AG09319 (cell line): ENCODE measurements at regions not wholly inside any gene's neighbourhood (a gene's known extent, or its start where the extent isn't known, plus 50 kb on each side); places are given as distances from the start of the nearest gene placed in this dataset.
A peak's percentile ranks its signal among the peaks of the same experiment; 100 is the strongest.

ENCODE experiments used
- DNase-seq: peaks from one replicate; pipeline ENCODE4 v3.0.0-alpha.2; 2010; ENCODE audit warnings: low read depth; ENCODE audit errors: extremely low read depth
- TF ChIP-seq, protein P1 (sequence below): IDR thresholded peaks from 2 replicates; pipeline ENCODE4 v1.5.1; 2011; ENCODE audit warnings: low read depth, mild to moderate bottlenecking, inconsistent platforms, low read length, moderate library complexity

DNA sequence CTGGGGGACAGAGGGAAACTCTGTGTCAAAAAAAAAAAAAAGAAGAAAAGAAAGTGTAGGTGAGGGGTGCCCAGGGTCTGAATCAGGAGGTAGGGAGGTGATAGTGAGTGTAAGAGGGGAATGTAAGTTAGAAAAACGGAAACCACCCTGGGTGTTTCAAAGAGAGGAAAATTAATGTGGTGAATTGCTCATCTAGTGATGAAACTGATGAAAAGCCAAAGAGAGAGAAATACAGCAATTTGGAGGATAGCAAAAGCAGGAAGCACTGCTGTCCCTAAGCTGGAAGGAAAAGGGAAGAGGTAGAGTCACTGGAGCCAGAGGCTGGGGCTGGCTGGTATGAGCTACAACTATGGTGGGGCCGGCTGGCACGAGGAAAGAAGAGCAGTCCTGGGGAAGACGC lies 85.0 kb upstream of the CEP85L start:
- no peak for DNase-seq
- TF ChIP-seq, protein P1, sequence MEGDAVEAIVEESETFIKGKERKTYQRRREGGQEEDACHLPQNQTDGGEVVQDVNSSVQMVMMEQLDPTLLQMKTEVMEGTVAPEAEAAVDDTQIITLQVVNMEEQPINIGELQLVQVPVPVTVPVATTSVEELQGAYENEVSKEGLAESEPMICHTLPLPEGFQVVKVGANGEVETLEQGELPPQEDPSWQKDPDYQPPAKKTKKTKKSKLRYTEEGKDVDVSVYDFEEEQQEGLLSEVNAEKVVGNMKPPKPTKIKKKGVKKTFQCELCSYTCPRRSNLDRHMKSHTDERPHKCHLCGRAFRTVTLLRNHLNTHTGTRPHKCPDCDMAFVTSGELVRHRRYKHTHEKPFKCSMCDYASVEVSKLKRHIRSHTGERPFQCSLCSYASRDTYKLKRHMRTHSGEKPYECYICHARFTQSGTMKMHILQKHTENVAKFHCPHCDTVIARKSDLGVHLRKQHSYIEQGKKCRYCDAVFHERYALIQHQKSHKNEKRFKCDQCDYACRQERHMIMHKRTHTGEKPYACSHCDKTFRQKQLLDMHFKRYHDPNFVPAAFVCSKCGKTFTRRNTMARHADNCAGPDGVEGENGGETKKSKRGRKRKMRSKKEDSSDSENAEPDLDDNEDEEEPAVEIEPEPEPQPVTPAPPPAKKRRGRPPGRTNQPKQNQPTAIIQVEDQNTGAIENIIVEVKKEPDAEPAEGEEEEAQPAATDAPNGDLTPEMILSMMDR: no peak

DNA sequence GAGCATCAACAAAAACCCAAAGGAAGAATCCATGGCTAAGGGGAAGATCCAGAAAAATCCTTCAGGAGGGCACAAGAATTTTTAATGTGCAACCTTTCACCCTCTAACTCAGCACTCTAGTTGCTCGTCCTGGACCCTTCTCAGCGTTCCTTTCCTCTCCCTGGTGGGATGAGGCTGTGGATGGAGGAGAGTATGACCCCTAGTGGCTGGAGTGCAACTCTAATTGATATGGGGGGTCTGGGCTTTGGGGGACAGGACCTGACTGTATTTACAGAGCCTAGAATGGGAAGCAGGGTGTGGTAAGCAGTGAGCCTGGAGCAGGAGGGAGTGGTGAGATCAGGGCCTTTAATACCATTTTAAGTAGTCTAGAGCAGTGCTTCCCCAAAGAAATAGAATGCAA lies 83.9 kb upstream of the CEP85L start:
- TF ChIP-seq, protein P1: peak; percentile 34
- no peak for DNase-seq

DNA sequence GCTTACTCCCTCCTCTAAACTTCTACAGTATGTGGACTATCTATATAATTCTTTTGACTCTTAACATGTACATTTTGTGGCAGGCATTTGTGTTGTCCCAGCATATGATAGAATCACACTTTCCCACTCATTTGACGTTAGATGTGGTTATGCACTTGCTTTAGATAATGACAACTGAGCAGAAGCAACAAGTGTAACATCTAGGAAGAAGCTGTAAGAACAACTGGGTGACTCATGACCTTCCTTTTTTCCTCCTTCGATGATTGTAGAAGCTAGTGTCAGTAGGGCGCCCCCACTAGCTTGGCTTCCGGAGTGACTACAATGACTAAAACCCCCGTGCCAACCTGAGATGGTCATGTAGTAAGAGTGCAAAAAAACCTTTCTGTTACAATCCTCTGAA lies 74.6 kb upstream of the CEP85L start:
- TF ChIP-seq, protein P1: no peak
- no peak for DNase-seq

DNA sequence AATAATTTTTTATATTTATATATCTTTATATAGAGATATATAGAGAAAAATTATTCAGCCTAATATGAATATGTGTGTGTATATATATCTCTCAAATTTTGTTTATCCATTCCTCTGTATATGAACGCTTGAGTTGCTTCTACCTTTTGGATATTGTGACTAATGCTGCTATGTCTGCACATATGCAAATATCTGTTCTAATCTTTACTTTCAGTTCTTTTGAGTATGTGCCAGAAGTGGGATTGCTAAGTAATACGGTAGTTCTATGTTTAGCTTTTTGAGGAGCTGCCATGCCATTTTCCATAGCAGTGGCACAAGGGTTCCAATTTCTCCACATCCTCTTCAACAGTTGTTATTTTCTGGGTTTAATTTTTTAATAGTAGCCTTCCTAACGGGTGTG lies 72.8 kb upstream of the CEP85L start:
- TF ChIP-seq, protein P1: no peak
- DNase-seq: no peak

DNA sequence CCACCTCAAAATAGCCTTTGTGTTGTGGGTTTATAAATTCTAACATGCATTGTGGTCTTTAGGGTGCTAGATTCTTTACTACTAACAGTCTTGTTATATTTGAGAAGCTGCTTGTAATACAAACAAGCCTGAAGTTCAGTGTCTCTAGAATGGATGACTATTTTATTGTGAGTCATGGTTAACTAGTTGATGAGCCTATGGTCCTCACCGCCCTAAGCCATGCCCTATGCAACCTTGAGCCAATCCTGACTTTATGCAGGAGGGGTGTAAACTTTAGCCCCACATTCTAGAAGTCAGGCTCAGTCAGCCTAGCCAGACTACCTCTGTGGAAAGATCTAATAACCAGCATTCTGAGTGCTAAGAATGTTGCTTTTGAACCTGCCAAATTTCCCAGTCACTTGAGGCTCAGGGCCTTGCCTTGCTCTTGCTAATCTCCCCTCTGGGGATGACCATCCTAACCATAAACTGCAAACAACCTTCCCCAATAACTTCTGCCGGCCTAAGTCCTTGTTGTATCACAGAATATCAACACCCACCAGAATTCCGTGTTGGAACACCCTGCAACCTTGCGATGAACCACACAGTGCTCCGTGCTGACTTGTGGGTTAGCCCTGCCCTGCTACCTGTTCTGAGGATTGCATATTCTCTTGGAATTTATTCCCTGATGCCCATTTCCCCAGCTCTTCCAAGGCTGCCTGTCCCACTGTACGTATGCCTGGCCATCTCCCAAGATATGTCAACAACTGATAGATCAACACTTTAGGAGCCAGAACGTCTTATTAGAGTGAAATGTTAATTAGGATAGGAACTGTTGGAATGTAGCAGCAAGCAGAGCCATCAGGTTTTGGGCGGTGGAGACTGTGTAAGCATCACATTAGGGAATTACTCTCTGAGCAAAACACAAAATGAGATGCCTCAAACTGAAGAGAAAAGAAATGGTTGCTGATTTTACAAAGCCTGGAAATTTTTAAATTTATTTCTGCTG lies 71.7 kb upstream of the CEP85L start:
- DNase-seq: no peak
- TF ChIP-seq, protein P1: no peak

DNA sequence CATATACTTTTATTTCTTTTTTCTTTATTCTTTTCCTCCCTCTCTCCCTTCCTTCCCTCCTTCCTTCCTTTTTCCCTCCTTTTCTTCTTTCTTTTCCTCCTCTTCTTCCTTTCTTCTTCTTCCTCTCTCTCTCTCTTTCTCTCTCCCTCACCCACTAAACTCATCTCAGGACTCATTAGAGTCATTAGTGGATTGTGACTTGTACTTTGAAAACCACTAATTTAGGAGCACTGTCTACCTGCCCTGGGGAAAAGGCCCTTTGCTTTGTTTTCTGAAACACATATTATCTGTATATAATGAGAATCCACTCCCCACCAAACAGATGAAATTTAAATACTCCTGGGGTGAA lies 68.7 kb upstream of the CEP85L start:
- TF ChIP-seq, protein P1: no peak
- DNase-seq: no peak

DNA sequence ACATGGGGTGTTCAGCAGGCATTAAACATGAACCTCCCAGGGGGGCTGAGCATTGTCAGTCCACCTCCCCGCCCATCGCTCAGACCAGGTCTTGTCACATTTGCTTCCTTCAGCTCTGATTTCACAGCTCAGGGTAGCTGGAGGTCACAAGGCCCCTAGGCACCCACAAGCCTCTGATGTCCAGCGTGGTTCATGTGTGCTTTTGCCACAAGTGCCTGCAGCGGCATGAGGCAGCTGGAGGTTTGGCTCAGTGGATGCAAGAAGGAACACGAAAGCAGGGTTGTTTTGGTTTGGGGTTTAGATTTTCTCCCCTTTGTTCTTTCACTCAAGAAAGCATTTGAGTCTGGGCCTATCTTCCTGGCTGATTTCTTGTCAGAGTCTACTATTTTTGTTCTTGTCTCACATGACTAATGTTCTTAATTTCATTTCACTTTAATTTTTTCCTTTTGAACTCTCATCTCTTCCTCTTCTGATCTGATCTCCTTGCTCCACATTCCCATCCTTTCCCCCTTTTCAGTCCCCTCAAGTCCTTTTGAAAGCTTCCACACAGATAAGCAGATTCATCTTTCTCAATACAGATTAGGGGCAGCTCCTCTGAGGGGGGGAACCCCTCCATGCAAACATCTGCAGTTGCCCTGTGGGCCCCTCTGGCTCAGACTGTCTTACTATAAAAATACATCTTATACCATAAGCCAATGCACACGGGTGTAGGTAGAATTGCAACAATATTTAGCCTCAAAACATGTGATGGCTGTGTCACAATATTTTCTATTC lies 68.1 kb upstream of the CEP85L start:
- TF ChIP-seq, protein P1: no peak
- DNase-seq: no peak
